ENCODE measurements at regions not wholly inside any gene's neighbourhood (a gene's known extent, or its start where the extent isn't known, plus 50 kb on each side); places are given as distances from the start of the nearest gene placed in this dataset.

DNA sequence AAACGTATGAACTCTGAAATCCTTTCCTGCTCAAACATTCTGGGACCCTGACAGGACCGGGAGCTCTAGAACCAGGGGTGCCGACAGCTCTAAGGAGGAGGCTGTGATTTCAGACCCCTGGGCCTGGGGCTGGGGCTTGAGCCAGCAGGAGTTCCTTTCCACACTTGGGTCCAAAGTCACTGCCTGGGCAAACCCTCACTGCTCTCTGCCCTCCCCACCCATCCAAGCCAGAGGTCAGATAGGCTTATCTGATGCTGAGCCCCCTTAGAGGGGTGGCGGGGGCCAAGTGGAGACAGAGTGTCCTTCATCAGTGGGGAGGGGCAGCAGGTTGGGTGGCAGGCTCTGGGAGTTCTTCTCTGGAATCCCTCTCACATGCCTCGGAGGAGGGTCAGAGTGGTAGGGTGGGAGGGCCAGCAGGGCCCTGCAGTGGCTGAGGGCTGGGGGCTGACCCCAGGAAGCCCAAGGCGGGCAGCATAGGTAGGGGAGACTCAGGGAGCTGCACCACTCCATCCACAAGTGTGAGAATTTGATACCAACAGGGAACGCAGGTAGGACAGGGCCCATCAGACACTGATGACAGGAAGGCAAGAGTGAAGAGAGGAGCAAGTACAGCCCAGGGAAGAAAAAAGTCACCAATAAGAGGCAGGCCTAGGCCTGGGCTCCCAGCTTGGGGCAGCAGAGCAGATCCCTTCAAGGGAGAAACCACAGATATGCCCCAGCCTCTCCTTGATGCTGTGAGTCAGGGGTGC lies 121.0 kb downstream of the MRPL14 start:
- no peak overlapping the region for H3K4me3 ChIP-seq (ENCODE audit: low read depth in 1 of 5, low read length in 5 of 5)
- H3K9me3 ChIP-seq (ENCODE audit: control insufficient read depth in 5 of 5, low read length in 5 of 5), result no peaks in the 10 kb centered on the region
- H3K9ac ChIP-seq (ENCODE audit: low read length in 5 of 5), result no peak overlapping the region
- H3K36me3 ChIP-seq (ENCODE audit: control insufficient read depth in 5 of 5, insufficient read depth in 5 of 5, low read length in 5 of 5), result no peaks in the 10 kb centered on the region
- H3K4me1 ChIP-seq (ENCODE audit: control insufficient read depth in 5 of 5, insufficient read depth in 5 of 5, low read length in 5 of 5), result peaks cover 0 to 13% (median 8%) of the 10 kb centered on the region in 5 donors
- peaks cover 8 to 44% (median 34%) of the 10 kb centered on the region in 5 donors for H3K27me3 ChIP-seq (ENCODE audit: control insufficient read depth in 5 of 5, insufficient read depth in 4 of 5, low read length in 5 of 5)
- no peak overlapping the region for H3K27ac ChIP-seq (ENCODE audit: low read depth, low read length)

DNA sequence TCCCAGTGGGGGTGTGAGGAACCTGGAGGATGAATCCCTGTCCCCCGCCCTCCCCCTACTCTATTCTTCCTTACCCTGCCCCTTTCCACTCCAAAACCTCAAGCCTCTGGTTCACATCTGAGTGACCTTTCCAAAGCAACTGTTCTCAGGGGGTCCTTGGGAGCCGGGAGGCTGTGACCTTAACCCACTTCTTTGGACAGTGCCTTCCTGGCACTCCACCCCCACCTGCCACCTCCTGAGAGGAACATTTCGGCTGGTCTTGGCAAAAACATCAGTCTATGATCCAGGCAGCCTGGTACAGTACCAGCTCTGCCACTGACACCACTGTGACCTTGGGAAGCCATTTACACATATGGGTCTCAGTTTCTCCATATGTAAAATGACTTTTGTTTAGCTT lies 121.7 kb downstream of the MRPL14 start:
- Histone ChIP-seq H3K36me3 (ENCODE audit: control insufficient read depth in 5 of 5, insufficient read depth in 5 of 5, low read length in 5 of 5) (no peaks in the 10 kb centered on the region), H3K9me3 (ENCODE audit: control insufficient read depth in 5 of 5, low read length in 5 of 5) (no peaks in the 10 kb centered on the region), H3K27me3 (ENCODE audit: control insufficient read depth in 5 of 5, insufficient read depth in 4 of 5, low read length in 5 of 5) (peaks cover 11 to 52% (median 41%) of the 10 kb centered on the region in 5 donors), H3K4me1 (ENCODE audit: control insufficient read depth in 5 of 5, insufficient read depth in 5 of 5, low read length in 5 of 5) (peaks cover 0 to 13% (median 8%) of the 10 kb centered on the region in 5 donors), H3K4me3 (ENCODE audit: low read depth in 1 of 5, low read length in 5 of 5) (no peak overlapping the region), H3K27ac (ENCODE audit: low read depth, low read length) (no peak overlapping the region), H3K9ac (ENCODE audit: low read length in 5 of 5) (no peak overlapping the region)

GRCh38 chr6:44004625-44005506 lies 122.4 kb downstream of the MRPL14 start:
- no peak overlapping the region for H3K27ac ChIP-seq (ENCODE audit: low read depth, low read length)
- H3K36me3 ChIP-seq (ENCODE audit: control insufficient read depth in 5 of 5, insufficient read depth in 5 of 5, low read length in 5 of 5), result no peaks in the 10 kb centered on the region
- peaks cover 0 to 13% (median 8%) of the 10 kb centered on the region in 5 donors for H3K4me1 ChIP-seq (ENCODE audit: control insufficient read depth in 5 of 5, insufficient read depth in 5 of 5, low read length in 5 of 5)
- no peak overlapping the region for H3K4me3 ChIP-seq (ENCODE audit: low read depth in 1 of 5, low read length in 5 of 5)
- H3K9ac ChIP-seq (ENCODE audit: low read length in 5 of 5), result no peak overlapping the region
- peaks cover 12 to 54% (median 45%) of the 10 kb centered on the region in 5 donors for H3K27me3 ChIP-seq (ENCODE audit: control insufficient read depth in 5 of 5, insufficient read depth in 4 of 5, low read length in 5 of 5)
- H3K9me3 ChIP-seq (ENCODE audit: control insufficient read depth in 5 of 5, low read length in 5 of 5), result no peaks in the 10 kb centered on the region

DNA sequence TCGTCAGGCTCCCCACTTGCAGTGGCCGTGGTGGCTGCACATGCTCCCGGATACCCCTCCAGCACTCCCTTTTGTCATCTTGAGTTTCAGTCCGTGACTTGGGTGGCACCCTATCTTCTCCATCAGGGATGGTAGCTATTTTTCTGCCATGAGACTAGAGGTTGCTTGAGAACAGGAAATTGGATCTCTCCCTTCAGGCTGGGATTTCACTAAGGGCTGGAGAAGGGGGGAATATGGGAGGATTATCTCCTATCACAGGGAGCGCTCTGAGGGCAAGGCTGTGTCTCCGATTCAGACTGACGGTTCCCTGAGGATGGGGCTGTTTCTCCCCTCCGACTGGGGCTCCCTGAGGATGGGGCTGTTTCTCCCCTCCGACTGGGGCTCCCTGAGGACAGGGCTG lies 123.1 kb downstream of the MRPL14 start:
- Histone ChIP-seq H3K9me3 (ENCODE audit: control insufficient read depth in 5 of 5, low read length in 5 of 5) (no peaks in the 10 kb centered on the region), H3K4me1 (ENCODE audit: control insufficient read depth in 5 of 5, insufficient read depth in 5 of 5, low read length in 5 of 5) (peaks cover 0 to 13% (median 8%) of the 10 kb centered on the region in 5 donors), H3K36me3 (ENCODE audit: control insufficient read depth in 5 of 5, insufficient read depth in 5 of 5, low read length in 5 of 5) (no peaks in the 10 kb centered on the region), H3K27ac (ENCODE audit: low read depth, low read length) (no peak overlapping the region), H3K4me3 (ENCODE audit: low read depth in 1 of 5, low read length in 5 of 5) (no peak overlapping the region), H3K9ac (ENCODE audit: low read length in 5 of 5) (no peak overlapping the region), H3K27me3 (ENCODE audit: control insufficient read depth in 5 of 5, insufficient read depth in 4 of 5, low read length in 5 of 5) (peaks cover 14 to 54% (median 44%) of the 10 kb centered on the region in 5 donors)

GRCh38 chr6:44003345-44004061 lies 123.7 kb downstream of the MRPL14 start:
- peaks cover 14 to 54% (median 40%) of the 10 kb centered on the region in 5 donors for H3K27me3 ChIP-seq (ENCODE audit: control insufficient read depth in 5 of 5, insufficient read depth in 4 of 5, low read length in 5 of 5)
- H3K9ac ChIP-seq (ENCODE audit: low read length in 5 of 5), result no peak overlapping the region
- H3K4me3 ChIP-seq (ENCODE audit: low read depth in 1 of 5, low read length in 5 of 5), result peak overlapping the region in 2 of 5 donors; percentile 43 to 56
- H3K36me3 ChIP-seq (ENCODE audit: control insufficient read depth in 5 of 5, insufficient read depth in 5 of 5, low read length in 5 of 5), result no peaks in the 10 kb centered on the region
- no peak overlapping the region for H3K27ac ChIP-seq (ENCODE audit: low read depth, low read length)
- H3K4me1 ChIP-seq (ENCODE audit: control insufficient read depth in 5 of 5, insufficient read depth in 5 of 5, low read length in 5 of 5), result peaks cover 0 to 13% (median 8%) of the 10 kb centered on the region in 5 donors
- H3K9me3 ChIP-seq (ENCODE audit: control insufficient read depth in 5 of 5, low read length in 5 of 5), result no peaks in the 10 kb centered on the region

DNA sequence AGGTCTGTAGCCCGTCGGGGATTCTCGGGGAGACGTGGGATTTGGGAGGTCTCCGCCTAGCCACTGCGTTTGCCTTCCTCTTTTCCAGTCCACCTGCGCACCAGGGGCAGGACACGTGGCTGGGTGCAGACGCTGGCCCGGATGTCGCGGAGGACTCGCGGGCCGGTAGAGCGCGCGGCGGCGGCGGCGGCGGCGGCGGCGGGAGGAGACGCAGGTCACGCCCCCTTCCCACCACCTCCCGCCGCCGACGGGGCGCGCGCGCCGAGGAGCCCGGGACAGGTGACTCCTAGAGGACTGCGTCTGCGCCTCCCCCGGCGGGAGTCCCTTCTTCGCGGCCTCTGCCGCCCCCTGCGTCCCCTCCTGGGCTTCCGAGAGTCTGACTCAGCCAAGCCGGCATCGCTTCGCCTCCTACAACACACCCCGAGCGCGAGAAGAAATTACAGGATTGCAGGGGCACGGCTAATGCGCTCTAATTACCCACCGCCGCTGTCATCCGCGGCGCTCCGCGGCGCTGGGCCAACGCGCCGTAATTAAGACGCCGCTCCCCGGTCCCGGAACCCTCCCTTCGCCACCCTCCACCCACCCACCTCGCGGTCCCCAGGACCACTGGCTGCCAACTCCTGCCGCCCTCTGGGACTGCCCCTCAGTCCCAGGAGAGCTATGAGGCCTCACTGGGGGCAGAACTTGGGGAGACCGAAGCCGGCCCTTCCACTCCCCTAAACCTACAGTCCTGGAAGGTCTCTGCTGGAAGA lies 124.5 kb downstream of the MRPL14 start:
- Histone ChIP-seq H3K4me3 (ENCODE audit: low read depth in 1 of 5, low read length in 5 of 5) (peak overlapping the region; percentile 43 to 56 (median 49)), H3K4me1 (ENCODE audit: control insufficient read depth in 5 of 5, insufficient read depth in 5 of 5, low read length in 5 of 5) (peaks cover 0 to 13% (median 8%) of the 10 kb centered on the region in 5 donors), H3K36me3 (ENCODE audit: control insufficient read depth in 5 of 5, insufficient read depth in 5 of 5, low read length in 5 of 5) (no peaks in the 10 kb centered on the region), H3K9ac (ENCODE audit: low read length in 5 of 5) (no peak overlapping the region), H3K27ac (ENCODE audit: low read depth, low read length) (no peak overlapping the region), H3K27me3 (ENCODE audit: control insufficient read depth in 5 of 5, insufficient read depth in 4 of 5, low read length in 5 of 5) (peaks cover 14 to 54% (median 39%) of the 10 kb centered on the region in 5 donors), H3K9me3 (ENCODE audit: control insufficient read depth in 5 of 5, low read length in 5 of 5) (no peaks in the 10 kb centered on the region)

- H3K4me3 ChIP-seq (ENCODE audit: low read depth in 1 of 5, low read length in 5 of 5), result peak overlapping the region; percentile 43 to 56 (median 49)
- H3K27me3 ChIP-seq (ENCODE audit: control insufficient read depth in 5 of 5, insufficient read depth in 4 of 5, low read length in 5 of 5), result peaks cover 14 to 54% (median 39%) of the 10 kb centered on the region in 5 donors
- no peaks in the 10 kb centered on the region for H3K36me3 ChIP-seq (ENCODE audit: control insufficient read depth in 5 of 5, insufficient read depth in 5 of 5, low read length in 5 of 5)
- no peaks in the 10 kb centered on the region for H3K9me3 ChIP-seq (ENCODE audit: control insufficient read depth in 5 of 5, low read length in 5 of 5)
- no peak overlapping the region for H3K9ac ChIP-seq (ENCODE audit: low read length in 5 of 5)
- no peak overlapping the region for H3K27ac ChIP-seq (ENCODE audit: low read depth, low read length)
- H3K4me1 ChIP-seq (ENCODE audit: control insufficient read depth in 5 of 5, insufficient read depth in 5 of 5, low read length in 5 of 5), result peaks cover 0 to 13% (median 8%) of the 10 kb centered on the region in 5 donors
These were observed 125.1 kb downstream of the MRPL14 start for GRCh38 chr6:44002067-44002592.

GRCh38 chr6:44001318-44002066 lies 125.8 kb downstream of the MRPL14 start:
- Histone ChIP-seq H3K4me3 (ENCODE audit: low read depth in 1 of 5, low read length in 5 of 5) (no peak overlapping the region), H3K9ac (ENCODE audit: low read length in 5 of 5) (no peak overlapping the region), H3K9me3 (ENCODE audit: control insufficient read depth in 5 of 5, low read length in 5 of 5) (no peaks in the 10 kb centered on the region), H3K4me1 (ENCODE audit: control insufficient read depth in 5 of 5, insufficient read depth in 5 of 5, low read length in 5 of 5) (peaks cover 0 to 13% (median 8%) of the 10 kb centered on the region in 5 donors), H3K36me3 (ENCODE audit: control insufficient read depth in 5 of 5, insufficient read depth in 5 of 5, low read length in 5 of 5) (no peaks in the 10 kb centered on the region), H3K27ac (ENCODE audit: low read depth, low read length) (no peak overlapping the region), H3K27me3 (ENCODE audit: control insufficient read depth in 5 of 5, insufficient read depth in 4 of 5, low read length in 5 of 5) (peaks cover 14 to 54% (median 39%) of the 10 kb centered on the region in 5 donors)
